Prostate gland (tissue), 2 donors: ENCODE measurements at regions not wholly inside any gene's neighbourhood (a gene's known extent, or its start where the extent isn't known, plus 50 kb on each side); places are given as distances from the start of the nearest gene placed in this dataset.

Experiments used
- CTCF ChIP-seq, 4 experiments: fragments of 200-600 bp in 2 of 4; fragments of 450-650 bp in 2 of 4; sonication (generic) in 2 of 4; IDR thresholded peaks; 1 replicate in 3 of 4; 2 replicates in 1 of 4; pipeline ENCODE4 v1.5.1; 2016 to 2019; ENCODE audit warnings: antibody characterized with exemption in 4 of 4, mild to moderate bottlenecking in 2 of 4, moderate library complexity in 2 of 4
- POLR2A ChIP-seq: fragments of 450-650 bp; IDR thresholded peaks from one replicate; pipeline ENCODE4 v1.6.1; 2016; ENCODE audit warnings: antibody characterized with exemption, mild to moderate bottlenecking

GRCh38 chr6:159532155-159532554, 160.9 kb downstream of the SOD2 start:
- TF ChIP-seq CTCF (IDR thresholded peaks at IDR 0.05), result no peak
- TF ChIP-seq POLR2A, result no peak
